ENCODE measurements at regions not wholly inside any gene's neighbourhood (a gene's known extent, or its start where the extent isn't known, plus 50 kb on each side); places are given as distances from the start of the nearest gene placed in this dataset.
A peak's percentile ranks its signal among the peaks of the same experiment; 100 is the strongest.
"Not testable (repeated sequence)": the region's sequence is repeated elsewhere in the genome, so short reads cannot be mapped to it uniquely, and the experiment has no call there.

GRCh38 chr5:42242881-42243485 lies 180.3 kb upstream of the GHR start:
- DNase-seq: no peak

- DNase-seq: no peak
These were observed 170.9 kb upstream of the GHR start for GRCh38 chr5:42252306-42252705.

- not testable (repeated sequence) for DNase-seq
These were observed 163.3 kb upstream of the GHR start for GRCh38 chr5:42259914-42260313.

DNA sequence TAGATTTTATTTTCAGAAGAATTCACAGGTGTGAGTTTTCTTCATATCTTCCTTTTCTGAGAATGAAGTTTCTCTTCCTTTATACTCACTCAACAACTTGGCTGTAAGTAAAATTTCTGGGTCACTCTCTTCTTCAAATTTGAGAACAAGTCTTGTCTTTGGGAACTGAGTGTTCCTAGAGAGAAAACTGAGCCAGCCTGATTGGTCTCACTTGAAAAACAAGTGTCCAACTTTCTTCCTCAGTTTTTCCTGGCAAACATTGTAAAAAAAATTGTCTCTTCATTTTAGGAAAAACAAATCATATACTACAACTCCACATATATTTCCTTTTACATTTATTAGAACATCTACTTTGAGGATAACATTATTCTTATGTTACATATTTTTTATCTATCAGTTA lies 156.1 kb upstream of the GHR start:
- no peak for DNase-seq

DNA sequence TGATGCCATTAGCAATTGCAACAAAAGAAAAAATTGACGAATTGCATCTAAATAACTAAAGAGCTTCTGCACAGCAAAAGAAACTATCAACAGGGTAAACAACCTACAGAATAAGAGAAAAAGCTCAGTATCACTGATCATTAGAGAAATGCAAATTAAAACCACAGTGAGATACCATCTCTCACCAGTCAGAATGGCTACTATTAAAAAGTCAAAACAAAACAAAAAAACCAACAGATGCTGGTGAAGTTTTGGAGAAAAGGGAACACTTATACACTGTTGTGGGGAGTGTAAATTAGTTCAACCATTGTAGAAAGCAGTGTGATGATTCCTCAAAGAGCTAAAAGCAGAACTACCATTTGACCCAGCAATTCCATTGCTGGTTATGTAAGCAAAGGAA lies 155.1 kb upstream of the GHR start:
- DNase-seq: not testable (repeated sequence)

DNA sequence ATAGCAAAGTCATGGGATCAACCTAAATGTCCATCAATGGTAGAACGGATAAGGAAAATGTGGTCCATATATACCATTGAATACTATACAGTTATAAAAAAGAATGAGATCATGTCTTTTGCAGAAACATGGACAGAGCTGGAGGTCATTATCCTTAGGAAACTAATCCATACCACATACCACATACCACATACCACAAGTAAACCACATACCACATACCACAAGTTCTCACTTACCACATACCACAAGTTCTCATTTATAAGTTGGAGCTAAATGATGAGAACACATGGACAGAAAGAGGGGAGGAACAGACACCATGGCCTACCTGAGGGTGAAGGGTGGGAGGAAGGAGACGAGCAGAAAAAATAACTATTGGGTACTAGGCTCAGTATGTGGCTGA lies 154.6 kb upstream of the GHR start:
- peak; percentile 72 for DNase-seq

DNA sequence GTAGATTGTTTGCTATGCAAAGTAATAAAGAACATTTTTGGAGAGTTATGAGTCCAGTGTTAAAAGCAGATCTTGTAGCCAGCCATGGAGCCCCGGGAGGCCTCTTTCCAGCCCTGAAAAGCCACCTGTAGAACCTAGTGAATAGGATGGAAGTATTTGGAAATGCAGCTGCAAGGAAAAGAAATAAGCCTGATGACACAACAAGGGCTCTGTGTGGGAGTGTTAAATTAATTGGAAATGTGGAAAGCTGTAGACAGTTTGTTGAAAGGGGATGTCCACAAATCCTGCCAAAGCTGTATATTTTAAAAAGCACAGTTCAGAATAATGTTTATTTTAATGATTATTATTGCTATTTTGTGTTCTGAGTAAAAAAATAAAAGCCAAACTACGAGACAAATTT lies 152.5 kb upstream of the GHR start:
- DNase-seq: no peak

- DNase-seq: peak; percentile 8
These were observed 148.3 kb upstream of the GHR start for GRCh38 chr5:42274913-42275312.

- no peak for DNase-seq
These were observed 145.9 kb upstream of the GHR start for GRCh38 chr5:42277293-42277692.

DNA sequence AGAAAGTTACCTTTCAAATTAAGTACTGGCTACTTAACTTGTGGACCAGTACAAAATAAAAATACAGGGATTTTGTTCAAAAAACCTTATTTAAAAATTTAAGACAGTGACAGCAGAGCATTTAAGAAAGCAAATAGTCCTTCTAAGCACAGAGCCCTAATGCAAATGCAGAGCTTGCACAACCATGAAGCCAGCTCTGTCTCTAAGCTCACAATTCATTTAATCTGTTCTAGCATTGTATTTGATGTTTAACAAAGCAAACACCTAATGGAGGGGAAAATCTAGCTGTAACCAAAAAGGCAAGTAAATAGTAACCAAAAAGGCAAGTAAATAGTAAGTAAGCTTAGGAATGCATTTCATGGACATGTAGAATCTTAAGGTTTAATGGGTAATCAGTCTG lies 138.7 kb upstream of the GHR start:
- DNase-seq: no peak

- no peak for DNase-seq
These were observed 138.0 kb upstream of the GHR start for GRCh38 chr5:42285230-42285629.

GRCh38 chr5:42300496-42300895 lies 122.7 kb upstream of the GHR start:
- DNase-seq: no peak

DNA sequence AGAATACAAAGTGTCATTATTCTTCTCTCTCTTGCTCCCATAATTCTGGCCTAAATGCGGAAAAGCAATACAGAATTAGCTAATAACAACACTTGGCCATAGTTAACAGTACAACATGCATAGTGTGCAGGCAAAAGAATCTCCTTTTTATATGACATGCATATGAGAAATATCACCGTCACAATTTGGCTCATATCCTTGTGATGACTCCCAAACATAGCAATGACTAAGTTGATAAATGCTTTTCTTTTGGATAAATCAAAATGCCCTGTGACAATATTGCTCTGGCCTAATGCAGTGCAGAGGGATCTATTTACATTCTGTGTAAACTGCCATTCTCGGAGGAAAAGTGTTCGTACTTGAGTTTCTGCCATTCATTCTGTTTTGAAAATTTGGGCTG lies 121.9 kb upstream of the GHR start:
- DNase-seq: peak; percentile 78

GRCh38 chr5:42302186-42302585 lies 121.1 kb upstream of the GHR start:
- peak; percentile 4 for DNase-seq

DNA sequence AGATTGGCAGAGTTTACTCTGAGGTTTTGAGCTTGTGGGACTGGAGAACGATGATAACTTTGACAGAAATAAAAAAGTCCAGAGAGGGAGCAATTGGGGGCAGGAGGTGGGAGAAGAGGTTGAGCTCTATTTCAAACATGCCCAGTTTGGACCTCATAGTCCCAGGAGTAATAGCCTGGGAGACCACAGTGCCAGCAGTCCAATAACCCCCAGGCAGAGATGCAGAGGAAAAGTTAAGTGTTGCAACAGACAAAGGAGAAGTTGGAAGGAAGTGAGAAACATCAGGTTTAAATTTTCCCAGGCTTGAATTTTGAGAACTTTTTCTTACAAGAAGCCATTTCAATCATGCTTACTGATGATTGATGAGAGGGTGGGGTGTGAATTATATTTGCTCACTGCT lies 117.0 kb upstream of the GHR start:
- no peak for DNase-seq

- no peak for DNase-seq
These were observed 113.4 kb upstream of the GHR start for GRCh38 chr5:42309865-42310264.

DNA sequence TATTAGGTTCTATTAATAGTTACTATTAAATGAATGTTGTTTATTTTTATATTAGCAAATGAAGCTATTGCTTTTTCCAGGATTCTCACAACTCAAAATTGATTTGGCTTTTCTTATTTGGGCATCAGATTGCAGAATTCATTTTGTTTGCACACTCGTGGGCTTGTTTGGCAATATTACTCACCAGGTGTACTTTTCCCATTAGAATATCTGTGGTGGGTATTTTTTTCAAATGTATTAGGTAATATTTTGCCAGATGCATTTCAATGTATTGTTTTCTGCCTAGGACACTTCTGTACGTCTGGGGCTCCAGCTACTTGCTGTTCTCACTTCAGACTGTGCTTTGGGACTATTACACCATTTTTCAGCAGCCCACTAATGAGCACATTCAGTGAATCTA lies 108.0 kb upstream of the GHR start:
- DNase-seq: no peak

DNA sequence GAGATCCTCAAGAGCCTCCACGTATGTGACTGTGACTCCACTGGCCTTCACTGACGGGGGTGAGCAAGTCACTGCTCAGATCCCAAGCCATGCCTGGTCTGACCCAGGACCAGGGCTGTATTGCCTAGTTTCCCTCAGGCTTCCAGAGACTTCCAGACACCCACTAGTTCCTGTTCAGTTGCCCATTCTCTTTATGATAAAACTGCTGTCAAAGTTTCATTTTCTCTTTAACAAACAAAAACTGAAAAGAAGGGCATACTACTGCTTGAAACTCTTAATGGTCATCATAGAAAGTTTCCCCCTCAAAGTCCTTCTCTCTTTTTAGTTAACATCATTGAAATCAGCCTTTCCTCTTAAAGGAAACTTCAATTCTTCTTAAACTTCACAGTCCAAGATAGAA lies 105.7 kb upstream of the GHR start:
- no peak for DNase-seq

GRCh38 chr5:42319546-42319945 lies 103.7 kb upstream of the GHR start:
- not testable (repeated sequence) for DNase-seq

GRCh38 chr5:42321785-42322184 lies 101.5 kb upstream of the GHR start:
- DNase-seq: peak; percentile 43

DNA sequence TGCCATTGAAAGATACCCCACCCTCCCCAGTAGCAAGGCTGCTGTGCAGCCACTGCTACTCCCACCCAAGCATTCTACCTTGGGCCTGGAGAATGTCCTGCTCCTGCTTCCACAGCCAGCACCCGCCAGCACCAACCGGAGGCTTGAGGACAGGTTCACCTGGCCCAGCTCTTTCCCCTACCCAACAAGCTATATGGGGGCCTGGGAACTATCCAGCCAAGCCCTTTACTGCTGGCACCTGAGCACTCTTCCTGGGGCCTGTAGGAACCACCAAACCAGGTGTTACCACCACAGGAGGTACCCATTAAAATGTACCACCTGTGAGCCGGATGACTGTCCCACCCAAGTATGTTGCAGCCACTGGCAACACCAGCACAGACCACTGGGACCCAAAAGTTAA lies 86.1 kb upstream of the GHR start:
- no peak for DNase-seq

DNA sequence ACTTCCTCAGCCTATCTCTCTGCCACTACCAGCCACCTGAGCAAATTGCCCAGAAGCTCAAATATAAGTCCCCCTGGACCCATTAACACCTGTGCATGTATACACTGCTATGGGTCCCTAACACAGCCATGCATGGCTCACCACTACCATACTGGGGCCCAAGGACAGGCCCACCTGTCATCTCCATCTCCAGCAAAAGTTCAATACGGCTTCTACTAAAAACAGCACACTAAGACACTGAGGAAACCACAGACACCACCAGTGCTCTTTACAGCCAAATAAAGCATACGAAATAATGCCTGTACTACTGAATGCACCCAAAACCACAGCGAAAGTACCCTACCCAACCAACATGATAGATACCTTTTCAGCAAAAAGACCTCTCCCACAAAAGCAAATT lies 85.6 kb upstream of the GHR start:
- no peak for DNase-seq

- DNase-seq: no peak
These were observed 85.1 kb upstream of the GHR start for GRCh38 chr5:42338136-42338535.

- no peak for DNase-seq
These were observed 74.1 kb upstream of the GHR start for GRCh38 chr5:42349163-42349562.

GRCh38 chr5:42351956-42352355 lies 71.3 kb upstream of the GHR start:
- no peak for DNase-seq

- DNase-seq: peak; percentile 73
These were observed 63.2 kb upstream of the GHR start for GRCh38 chr5:42360056-42360455.

All from fibroblast of skin of back (primary cell).